OCI-LY7 (cell line): ENCODE measurements at regions not wholly inside any gene's neighbourhood (a gene's known extent, or its start where the extent isn't known, plus 50 kb on each side); places are given as distances from the start of the nearest gene placed in this dataset.

Source experiments
- BruUV-seq: library from RNA; stranded (reverse); fragments of 400-500 nt; replicated peaks from 2 replicates; lab custom pipeline; 2021; lab: Mats Ljungman, UMichigan
- CTCF ChIA-PET: fragments of 300-600 bp; sonication (Branson Sonifier 250); formaldehyde crosslinking; loops from one replicate; lab custom pipeline; 2022; ENCODE audit warnings: antibody characterized with exemption; ENCODE audit not compliant: unreplicated experiment; lab: Charles Lee
- POLR2A ChIA-PET: fragments of 300-600 bp; sonication (Branson Sonifier 250); formaldehyde crosslinking; loops from one replicate; lab custom pipeline; 2022; ENCODE audit warnings: antibody characterized with exemption; lab: Charles Lee
- DNase-seq: peaks from one replicate; pipeline ENCODE4 v3.0.0-alpha.2; 2015; ENCODE audit warnings: low spot score
- H2AFZ ChIP-seq: fragments of 200-600 bp; sonication (generic), shearing (Covaris generic); 2 replicates; pipeline ENCODE4 v1.6.1; 2014; ENCODE audit warnings: mild to moderate bottlenecking, antibody characterized with exemption, low read length, moderate library complexity
- H3K27ac ChIP-seq: fragments of 200-600 bp; sonication (generic); 2 replicates; pipeline ENCODE4 v1.5.1; 2014; ENCODE audit warnings: mixed run types, low read depth, mild to moderate bottlenecking, moderate library complexity, low read length, inconsistent platforms; ENCODE audit not compliant: poor library complexity, severe bottlenecking
- H3K36me3 ChIP-seq: fragments of 200-600 bp; sonication (generic); 2 replicates; pipeline ENCODE4 v1.6.1; 2014; ENCODE audit warnings: mild to moderate bottlenecking, antibody characterized with exemption, low read length, moderate library complexity, mixed read lengths; ENCODE audit not compliant: insufficient read depth
- H3K4me1 ChIP-seq: fragments of 200-600 bp; sonication (generic); 2 replicates; pipeline ENCODE4 v1.5.1; 2014; ENCODE audit warnings: mild to moderate bottlenecking, low read length; ENCODE audit not compliant: insufficient read depth, poor library complexity, severe bottlenecking
- H3K4me2 ChIP-seq: fragments of 200-600 bp; sonication (generic); 2 replicates; pipeline ENCODE4 v1.6.1; 2014; ENCODE audit warnings: mild to moderate bottlenecking, low read length
- H3K4me3 ChIP-seq: fragments of 200-600 bp; sonication (generic); 2 replicates; pipeline ENCODE4 v1.5.1; 2014; ENCODE audit warnings: mild to moderate bottlenecking, low read depth, low read length; ENCODE audit not compliant: poor library complexity, severe bottlenecking
- H3K79me2 ChIP-seq: fragments of 200-600 bp; sonication (generic); 2 replicates; pipeline ENCODE4 v1.6.1; 2016; ENCODE audit warnings: low read depth, mild to moderate bottlenecking, low read length, moderate library complexity, mixed read lengths; ENCODE audit not compliant: insufficient read depth
- H3K9me2 ChIP-seq: fragments of 200-600 bp; sonication (generic); 2 replicates; pipeline ENCODE4 v1.6.1; 2016; ENCODE audit warnings: mild to moderate bottlenecking, low read length, mixed read lengths; ENCODE audit not compliant: insufficient read depth
- H3K9me3 ChIP-seq: fragments of 200-600 bp; sonication (generic); 2 replicates; pipeline ENCODE4 v1.6.1; 2014; ENCODE audit warnings: mild to moderate bottlenecking, mixed run types, low read length, mixed read lengths
- H4K20me1 ChIP-seq: fragments of 200-600 bp; sonication (generic); 2 replicates; pipeline ENCODE4 v1.6.1; 2014; ENCODE audit warnings: mild to moderate bottlenecking, antibody characterized with exemption, low read length, moderate library complexity, mixed read lengths; ENCODE audit not compliant: insufficient read depth
- EZH2phosphoT487 ChIP-seq: fragments of 200-600 bp; sonication (generic); IDR thresholded peaks from 2 replicates; pipeline ENCODE4 v1.6.1; 2018; ENCODE audit warnings: low read depth, borderline replicate concordance, mild to moderate bottlenecking, mixed run types, antibody characterized with exemption, low read length, moderate library complexity, mixed read lengths
- intact Hi-C: fragments of 100-400 bp; cut with micrococcal nuclease; formaldehyde crosslinking; loops from one replicate; pipeline ENCODE4 v1.10.0; 2022; ENCODE audit not compliant: unreplicated experiment
- TF ChIP-seq, protein P1 (sequence below): fragments of 200-600 bp; sonication (generic); conservative IDR thresholded peaks from 2 replicates; pipeline ENCODE4 v1.5.1; 2014; ENCODE audit warnings: mild to moderate bottlenecking, antibody characterized with exemption, low read length, moderate library complexity, mixed read lengths

DNA sequence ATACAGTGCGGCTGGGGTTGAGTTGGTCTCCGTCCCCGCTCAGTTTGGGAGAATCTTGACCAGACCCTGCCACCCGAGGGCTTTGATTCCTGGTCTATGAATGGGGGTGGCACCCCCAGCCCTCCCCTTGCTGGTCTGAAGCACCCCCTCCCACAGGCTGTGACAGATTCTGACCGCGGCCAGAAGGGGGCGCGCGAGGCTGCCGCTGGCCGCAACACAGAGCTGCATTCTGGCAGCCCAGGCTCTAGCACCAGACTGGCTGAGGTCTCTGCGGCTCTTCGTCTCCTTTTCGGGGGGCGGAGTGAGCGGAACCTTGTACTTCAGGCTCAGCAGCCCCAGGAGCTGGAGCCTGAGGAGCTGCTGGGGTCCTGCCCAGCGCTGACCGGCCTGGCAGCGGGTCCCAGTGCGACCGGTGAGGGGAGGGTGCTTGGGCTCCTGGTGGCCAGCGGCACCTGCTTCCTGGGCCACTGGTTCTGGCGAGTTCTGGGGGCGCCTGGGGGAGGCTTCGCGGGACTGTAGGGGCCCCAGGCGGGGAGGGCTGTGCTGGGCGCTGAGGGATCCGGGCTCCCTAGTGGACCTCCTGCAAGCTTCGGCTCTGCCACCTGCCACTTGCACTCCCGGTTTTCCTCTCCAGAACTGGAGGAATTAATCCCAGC is 1011.6 kb downstream of the KCNJ18 start:
- Histone ChIP-seq H3K4me2 (no peak overlapping the region), H3K9me2 (no peaks in the 10 kb centered on the region), H3K27ac (no peak overlapping the region), H3K36me3 (no peaks in the 10 kb centered on the region), H4K20me1 (no peaks in the 10 kb centered on the region), H3K79me2 (no peaks in the 10 kb centered on the region), H2AFZ (no peak overlapping the region), H3K4me1 (no peaks in the 10 kb centered on the region), H3K4me3 (no peak overlapping the region), H3K9me3 (no peaks in the 10 kb centered on the region)
- CTCF ChIA-PET: no interaction called here
- POLR2A ChIA-PET: no interaction called here
- TF ChIP-seq EZH2phosphoT487: no peak
- BruUV-seq: no TSS peak
- intact Hi-C loops: no loop called here
- no peak for DNase-seq

DNA sequence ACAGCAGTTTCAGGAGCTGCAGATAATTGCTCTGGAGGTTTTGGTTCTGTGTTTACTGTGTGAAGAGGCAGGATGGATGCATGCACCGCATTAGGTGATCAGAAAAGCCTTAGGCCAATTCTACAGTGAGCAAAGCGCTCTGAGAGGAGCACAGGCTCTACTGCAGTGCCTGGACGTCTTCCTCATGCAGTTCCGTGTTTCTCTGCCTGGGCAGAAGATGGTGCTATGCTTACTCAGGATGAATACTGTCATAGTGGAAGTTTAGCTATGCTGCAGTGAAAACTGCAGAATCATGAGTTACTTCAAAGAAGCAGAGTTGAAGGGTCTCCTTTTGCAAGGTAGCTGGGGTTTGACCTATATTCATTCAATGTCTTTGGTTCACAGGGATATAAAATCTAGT is 1012.4 kb downstream of the KCNJ18 start:
- Histone ChIP-seq H3K4me3 (no peak overlapping the region), H3K9me2 (no peaks in the 10 kb centered on the region), H3K36me3 (no peaks in the 10 kb centered on the region), H3K4me1 (no peaks in the 10 kb centered on the region), H3K27ac (no peak overlapping the region), H4K20me1 (no peaks in the 10 kb centered on the region), H3K9me3 (no peaks in the 10 kb centered on the region), H3K79me2 (no peaks in the 10 kb centered on the region), H3K4me2 (no peak overlapping the region), H2AFZ (no peak overlapping the region)
- ChIA-PET CTCF (no interaction called here), POLR2A (no interaction called here)
- DNase-seq: no peak
- intact Hi-C loops: no loop called here
- no TSS peak for BruUV-seq
- TF ChIP-seq, protein P1, sequence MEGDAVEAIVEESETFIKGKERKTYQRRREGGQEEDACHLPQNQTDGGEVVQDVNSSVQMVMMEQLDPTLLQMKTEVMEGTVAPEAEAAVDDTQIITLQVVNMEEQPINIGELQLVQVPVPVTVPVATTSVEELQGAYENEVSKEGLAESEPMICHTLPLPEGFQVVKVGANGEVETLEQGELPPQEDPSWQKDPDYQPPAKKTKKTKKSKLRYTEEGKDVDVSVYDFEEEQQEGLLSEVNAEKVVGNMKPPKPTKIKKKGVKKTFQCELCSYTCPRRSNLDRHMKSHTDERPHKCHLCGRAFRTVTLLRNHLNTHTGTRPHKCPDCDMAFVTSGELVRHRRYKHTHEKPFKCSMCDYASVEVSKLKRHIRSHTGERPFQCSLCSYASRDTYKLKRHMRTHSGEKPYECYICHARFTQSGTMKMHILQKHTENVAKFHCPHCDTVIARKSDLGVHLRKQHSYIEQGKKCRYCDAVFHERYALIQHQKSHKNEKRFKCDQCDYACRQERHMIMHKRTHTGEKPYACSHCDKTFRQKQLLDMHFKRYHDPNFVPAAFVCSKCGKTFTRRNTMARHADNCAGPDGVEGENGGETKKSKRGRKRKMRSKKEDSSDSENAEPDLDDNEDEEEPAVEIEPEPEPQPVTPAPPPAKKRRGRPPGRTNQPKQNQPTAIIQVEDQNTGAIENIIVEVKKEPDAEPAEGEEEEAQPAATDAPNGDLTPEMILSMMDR: no peak
- no peak for TF ChIP-seq EZH2phosphoT487

DNA sequence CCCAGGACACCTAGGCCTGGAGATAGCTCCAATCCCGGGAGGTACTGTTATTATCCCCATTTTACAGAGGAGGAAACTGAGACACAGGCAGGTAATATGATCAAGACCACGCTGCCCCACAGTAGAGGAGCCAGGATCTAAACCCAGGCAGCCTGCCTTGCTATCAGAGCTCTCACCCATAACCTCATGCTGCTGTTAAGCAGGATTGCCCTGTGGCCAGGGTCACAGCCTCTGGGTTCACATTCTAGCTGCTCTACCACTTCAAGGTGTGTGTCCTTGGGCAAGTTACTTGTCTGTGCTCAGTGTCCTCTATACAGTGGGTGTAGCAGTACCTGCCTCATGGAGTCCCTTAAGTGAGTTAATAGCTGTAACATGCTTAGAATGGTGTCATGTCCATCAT is 1015.3 kb downstream of the KCNJ18 start:
- H3K9me3 ChIP-seq: no peaks in the 10 kb centered on the region
- H3K4me1 ChIP-seq: no peaks in the 10 kb centered on the region
- no peak overlapping the region for H3K27ac ChIP-seq
- H2AFZ ChIP-seq: no peak overlapping the region
- H3K4me3 ChIP-seq: no peak overlapping the region
- intact Hi-C loops: no loop called here
- TF ChIP-seq, protein P1: no peak
- TF ChIP-seq EZH2phosphoT487: no peak
- CTCF ChIA-PET: no interaction called here
- BruUV-seq: no TSS peak
- H3K9me2 ChIP-seq: no peaks in the 10 kb centered on the region
- no peak overlapping the region for H3K4me2 ChIP-seq
- POLR2A ChIA-PET: no interaction called here
- no peaks in the 10 kb centered on the region for H3K79me2 ChIP-seq
- no peaks in the 10 kb centered on the region for H4K20me1 ChIP-seq
- DNase-seq: no peak
- no peaks in the 10 kb centered on the region for H3K36me3 ChIP-seq
